HEK293 (cell line): ENCODE measurements at regions not wholly inside any gene's neighbourhood (a gene's known extent, or its start where the extent isn't known, plus 50 kb on each side); places are given as distances from the start of the nearest gene placed in this dataset.

Source experiments
- CTCF ChIA-PET: fragments of 350-600 bp; formaldehyde crosslinking; extraction: SDS; loops from one replicate; lab custom pipeline; 2021; ENCODE audit warnings: antibody characterized with exemption; lab: Yijun Ruan, JAX
- POLR2A ChIA-PET: fragments of 300-600 bp; formaldehyde crosslinking; extraction: SDS; loops from one replicate; lab custom pipeline; 2020; ENCODE audit warnings: antibody characterized with exemption, inconsistent platforms; lab: Yijun Ruan, JAX
- H3K27ac ChIP-seq: fragments of 200-500 bp; sonication (Bioruptor generic); 2 replicates; pipeline ENCODE4 v1.5.1; 2014; ENCODE audit warnings: low read depth, low read length, control low read depth, inconsistent platforms; ENCODE audit errors: extremely low read depth
- H3K36me3 ChIP-seq, 2 experiments: fragments of 200-500 bp in 1 of 2; sonication (Bioruptor generic) in 1 of 2; 1 replicate in 1 of 2; 2 replicates in 1 of 2; pipeline ENCODE4 v1.5.1; 2014 to 2017; ENCODE audit warnings: inconsistent platforms in 2 of 2, low read length in 2 of 2; ENCODE audit not compliant: control insufficient read depth in 2 of 2, insufficient read depth in 1 of 2
- H3K4me1 ChIP-seq: fragments of 200-500 bp; sonication (Bioruptor generic); 2 replicates; pipeline ENCODE4 v1.5.1; 2014; ENCODE audit warnings: mild to moderate bottlenecking, low read length, inconsistent platforms; ENCODE audit not compliant: control insufficient read depth, insufficient read depth
- H3K4me3 ChIP-seq: 2 replicates; pipeline ENCODE4 v1.5.1; 2011; ENCODE audit warnings: low read depth, mild to moderate bottlenecking, control low read depth, low read length, moderate library complexity
- H3K9me3 ChIP-seq: fragments of 200-500 bp; sonication (Bioruptor generic); 2 replicates; pipeline ENCODE4 v1.5.1; 2014; ENCODE audit warnings: low read depth, low read length, inconsistent platforms; ENCODE audit not compliant: control insufficient read depth, insufficient read depth
- GLIS1 ChIP-seq: fragments of 450-650 bp; formaldehyde crosslinking; IDR thresholded peaks from 2 replicates; pipeline ENCODE4 v1.5.1; 2016; ENCODE audit warnings: missing biosample characterization, missing genetic modification characterization
- IKZF3 ChIP-seq: fragments of 450-650 bp; IDR thresholded peaks from 2 replicates; pipeline ENCODE4 v1.5.0; 2018; ENCODE audit warnings: missing biosample characterization, mild to moderate bottlenecking, missing genetic modification characterization, moderate library complexity
- MYNN ChIP-seq: fragments of 450-650 bp; formaldehyde crosslinking; IDR thresholded peaks from 2 replicates; pipeline ENCODE4 v1.5.1; 2016; ENCODE audit warnings: missing biosample characterization, missing genetic modification characterization, borderline replicate concordance
- PATZ1 ChIP-seq: fragments of 450-650 bp; formaldehyde crosslinking; IDR thresholded peaks from 2 replicates; pipeline ENCODE4 v1.5.1; 2016; ENCODE audit warnings: missing biosample characterization, missing genetic modification characterization
- ZNF112 ChIP-seq: fragments of 450-650 bp; formaldehyde crosslinking; IDR thresholded peaks from 2 replicates; pipeline ENCODE4 v1.5.0; 2017; ENCODE audit warnings: missing biosample characterization, missing genetic modification characterization
- ZNF132 ChIP-seq: fragments of 450-650 bp; formaldehyde crosslinking; IDR thresholded peaks from 2 replicates; pipeline ENCODE4 v1.5.1; 2017; ENCODE audit warnings: missing biosample characterization, missing genetic modification characterization, borderline replicate concordance
- ZNF175 ChIP-seq: fragments of 450-650 bp; formaldehyde crosslinking; IDR thresholded peaks from 2 replicates; pipeline ENCODE4 v1.5.1; 2016; ENCODE audit warnings: missing biosample characterization, missing genetic modification characterization
- ZNF223 ChIP-seq: fragments of 450-650 bp; formaldehyde crosslinking; IDR thresholded peaks from 2 replicates; pipeline ENCODE4 v1.5.1; 2016; ENCODE audit warnings: missing biosample characterization, missing genetic modification characterization
- ZNF362 ChIP-seq: fragments of 450-650 bp; formaldehyde crosslinking; IDR thresholded peaks from 2 replicates; pipeline ENCODE4 v1.5.1; 2016; ENCODE audit warnings: missing biosample characterization, missing genetic modification characterization
- ZNF518A ChIP-seq: fragments of 450-650 bp; formaldehyde crosslinking; conservative IDR thresholded peaks from 2 replicates; pipeline ENCODE4 v1.5.1; 2016; ENCODE audit warnings: low read depth, missing biosample characterization, missing genetic modification characterization
- ZNF521 ChIP-seq: fragments of 450-650 bp; formaldehyde crosslinking; IDR thresholded peaks from 2 replicates; pipeline ENCODE4 v1.5.1; 2017; ENCODE audit warnings: missing biosample characterization, mild to moderate bottlenecking, missing genetic modification characterization
- ZNF544 ChIP-seq: fragments of 450-650 bp; formaldehyde crosslinking; IDR thresholded peaks from 2 replicates; pipeline ENCODE4 v1.5.0; 2017; ENCODE audit warnings: missing biosample characterization, missing genetic modification characterization
- ZNF580 ChIP-seq: fragments of 450-650 bp; formaldehyde crosslinking; IDR thresholded peaks from 2 replicates; pipeline ENCODE4 v1.5.1; 2016; ENCODE audit warnings: missing biosample characterization, missing genetic modification characterization
- ZNF639 ChIP-seq: fragments of 450-650 bp; formaldehyde crosslinking; IDR thresholded peaks from 2 replicates; pipeline ENCODE4 v1.5.1; 2016; ENCODE audit warnings: missing biosample characterization, missing genetic modification characterization
- ZNF664 ChIP-seq: fragments of 450-650 bp; formaldehyde crosslinking; IDR thresholded peaks from 2 replicates; pipeline ENCODE4 v1.5.1; 2016; ENCODE audit warnings: missing biosample characterization, missing genetic modification characterization
- TF ChIP-seq, protein P1 (sequence below): fragments of 450-650 bp; formaldehyde crosslinking; IDR thresholded peaks from 2 replicates; pipeline ENCODE4 v1.5.1; 2016; ENCODE audit warnings: missing biosample characterization, missing genetic modification characterization, low read depth

DNA sequence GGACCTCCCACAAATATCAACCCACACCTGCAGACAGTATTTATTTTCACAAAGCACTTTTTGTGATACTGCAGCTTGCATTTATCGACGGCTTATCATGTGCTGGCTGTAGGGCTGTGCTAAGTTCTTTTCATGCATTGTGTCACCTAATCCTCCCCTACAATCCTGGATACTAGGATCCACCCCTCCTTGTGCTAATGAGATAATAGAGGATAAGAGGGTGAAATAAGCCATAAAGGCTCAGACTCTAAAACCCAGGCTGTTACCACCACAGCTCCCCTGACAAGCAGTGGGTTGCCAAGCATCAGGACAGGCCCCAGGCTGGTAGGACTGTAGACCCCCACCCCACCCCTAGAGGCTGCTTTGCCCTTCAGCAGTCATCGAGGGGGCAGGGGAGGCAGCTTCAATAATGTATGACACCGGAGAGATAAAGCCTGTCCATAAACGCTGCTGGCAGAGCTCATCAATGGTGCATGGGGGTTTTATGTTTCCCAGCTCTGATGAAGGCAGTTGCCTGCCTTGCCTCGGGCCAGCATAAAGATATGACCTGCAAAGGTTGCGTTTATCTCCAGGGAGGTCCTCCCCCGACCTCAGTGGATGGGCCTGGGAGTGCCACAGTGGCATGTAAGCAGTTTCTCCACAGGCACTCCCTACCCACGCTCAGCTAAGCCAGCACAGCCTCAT, 73.9 kb upstream of the C16orf82 start (continued):
- TF ChIP-seq ZNF112: no peak
- no peak for TF ChIP-seq GLIS1
- no peak for TF ChIP-seq PATZ1 (tag by site-specific recombination)
- no peak for TF ChIP-seq ZNF664 (tag by site-specific recombination)
- TF ChIP-seq ZNF580 (tag by site-specific recombination): no peak

DNA sequence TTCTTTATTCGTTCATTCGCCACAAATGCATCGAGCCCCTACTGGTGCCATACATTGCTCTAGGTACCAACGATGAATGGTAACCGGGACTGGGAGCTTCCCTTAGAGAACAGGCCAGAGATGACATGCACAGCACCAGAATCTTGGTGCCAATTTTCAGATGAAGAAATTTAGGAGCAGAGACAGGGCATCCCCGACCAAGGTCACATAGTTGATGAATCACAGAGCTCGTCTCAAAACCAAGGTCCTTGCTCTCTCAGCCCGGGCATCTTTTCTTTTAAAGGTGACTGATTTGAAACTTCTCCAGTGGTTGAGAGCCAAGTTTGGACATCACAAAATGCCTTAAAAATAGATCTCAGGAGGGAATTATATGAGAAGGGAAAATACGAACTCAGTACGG, 73.2 kb upstream of the C16orf82 start:
- TF ChIP-seq ZNF175 (tag by site-specific recombination): no peak
- TF ChIP-seq, protein P1, sequence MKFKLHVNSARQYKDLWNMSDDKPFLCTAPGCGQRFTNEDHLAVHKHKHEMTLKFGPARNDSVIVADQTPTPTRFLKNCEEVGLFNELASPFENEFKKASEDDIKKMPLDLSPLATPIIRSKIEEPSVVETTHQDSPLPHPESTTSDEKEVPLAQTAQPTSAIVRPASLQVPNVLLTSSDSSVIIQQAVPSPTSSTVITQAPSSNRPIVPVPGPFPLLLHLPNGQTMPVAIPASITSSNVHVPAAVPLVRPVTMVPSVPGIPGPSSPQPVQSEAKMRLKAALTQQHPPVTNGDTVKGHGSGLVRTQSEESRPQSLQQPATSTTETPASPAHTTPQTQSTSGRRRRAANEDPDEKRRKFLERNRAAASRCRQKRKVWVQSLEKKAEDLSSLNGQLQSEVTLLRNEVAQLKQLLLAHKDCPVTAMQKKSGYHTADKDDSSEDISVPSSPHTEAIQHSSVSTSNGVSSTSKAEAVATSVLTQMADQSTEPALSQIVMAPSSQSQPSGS (tag by site-specific recombination): no peak
- no peak for TF ChIP-seq ZNF223 (tag by site-specific recombination)
- TF ChIP-seq ZNF639 (tag by site-specific recombination): no peak
- no peak for TF ChIP-seq ZNF518A (tag by site-specific recombination)
- no peak for TF ChIP-seq ZNF362 (tag by site-specific recombination)
- TF ChIP-seq MYNN (tag by site-specific recombination): no peak
- no peak for TF ChIP-seq ZNF521 (tag by site-specific recombination)
- TF ChIP-seq ZNF544 (tag by site-specific recombination): no peak
- TF ChIP-seq ZNF132 (tag by site-specific recombination): no peak
- no peak for TF ChIP-seq IKZF3 (tag by site-specific recombination)
- no peak overlapping the region for H3K4me3 ChIP-seq
- ChIA-PET CTCF (interaction anchor here (1.3 kb wide), 1 partner anchor 12 kb away, joined by 3 read pairs; no protein-coding TSS in a partner anchor), POLR2A (no interaction called here)
- no peaks in the 10 kb centered on the region for H3K9me3 ChIP-seq
- no peaks in the 10 kb centered on the region for H3K36me3 ChIP-seq
- H3K4me1 ChIP-seq: no peaks in the 10 kb centered on the region
- no peak overlapping the region for H3K27ac ChIP-seq
